ENCODE measurements at regions not wholly inside any gene's neighbourhood (a gene's known extent, or its start where the extent isn't known, plus 50 kb on each side); places are given as distances from the start of the nearest gene placed in this dataset.

- no peak for DNase-seq
Measured at GRCh38 chr3:74664606-74665005, 50.1 kb upstream of the CNTN3 start.

Data from stimulated activated CD4-positive, alpha-beta T cell treated with anti-CD3 and anti-CD28 coated beads, Interleukin-1b, Interleukin-23, amount 100 ng/mL, for 48 hours (primary cell).